GM19025 (cell line): ENCODE measurements at regions not wholly inside any gene's neighbourhood (a gene's known extent, or its start where the extent isn't known, plus 50 kb on each side); places are given as distances from the start of the nearest gene placed in this dataset.
A peak's percentile ranks its signal among the peaks of the same experiment; 100 is the strongest.
"Not testable (repeated sequence)": the region's sequence is repeated elsewhere in the genome, so short reads cannot be mapped to it uniquely, and the experiment has no call there.

Experiments used
- ATAC-seq: cut with Tn5 transposase; IDR thresholded peaks from one replicate; pipeline ENCODE4 v1.9.1; 2021; ENCODE audit warnings: mild to moderate bottlenecking, low read depth, moderate library complexity; ENCODE audit not compliant: unreplicated experiment

DNA sequence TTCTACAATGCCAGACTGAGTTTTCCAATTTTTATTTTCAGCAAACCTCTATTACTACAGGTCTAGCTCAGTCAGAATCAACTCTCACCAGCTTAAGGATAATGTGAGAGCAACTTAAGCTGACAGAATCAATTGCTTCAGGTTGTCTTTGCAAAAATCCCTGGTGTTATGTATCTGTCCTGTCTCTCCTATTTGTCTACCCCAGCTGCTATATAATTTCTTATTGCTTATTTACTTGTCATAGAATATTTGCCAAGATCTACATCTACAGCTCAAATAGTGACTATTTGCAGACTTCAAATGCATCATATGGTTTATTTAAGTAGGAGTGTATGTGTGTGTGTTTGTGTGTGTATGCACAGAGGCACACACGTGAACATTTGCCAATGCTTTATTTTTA is 54.1 kb downstream of the FOXG1 start:
- ATAC-seq = no peak

DNA sequence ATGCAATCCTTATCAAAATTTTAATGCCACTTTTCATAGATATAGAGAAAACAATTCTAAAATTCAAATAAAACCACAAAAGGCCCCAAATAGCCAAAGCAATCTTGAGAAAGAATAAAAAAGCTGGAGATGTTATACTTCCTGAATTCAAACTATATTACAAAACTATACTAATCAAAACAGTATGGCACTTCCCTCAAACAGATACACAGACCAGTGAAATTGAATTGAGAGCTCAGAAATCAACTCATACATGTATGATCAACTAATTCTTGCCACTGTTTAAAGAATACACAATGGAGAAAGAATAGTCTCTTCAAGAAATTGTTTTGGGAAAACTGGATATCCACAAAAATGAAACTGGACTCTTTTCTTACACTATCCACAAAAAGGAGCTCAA is 55.4 kb downstream of the FOXG1 start:
- no peak for ATAC-seq

DNA sequence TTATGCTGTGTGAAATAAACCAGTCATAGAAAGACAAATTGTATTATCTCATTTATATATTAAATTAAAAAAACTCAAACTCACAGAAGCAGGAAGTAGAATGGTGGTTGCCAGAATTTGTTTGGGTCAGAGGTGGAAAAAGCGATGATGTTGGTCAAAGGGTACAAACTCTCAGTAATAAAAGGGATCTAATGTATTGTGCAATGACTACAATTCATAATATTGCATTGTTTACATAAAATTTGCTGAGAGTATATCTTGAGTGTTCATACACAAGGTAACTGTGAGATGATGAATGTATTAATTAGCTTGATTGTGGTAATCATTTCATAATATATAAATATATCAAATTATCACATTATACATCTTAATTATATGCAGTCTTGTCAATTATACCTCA is 56.7 kb downstream of the FOXG1 start:
- ATAC-seq = no peak

DNA sequence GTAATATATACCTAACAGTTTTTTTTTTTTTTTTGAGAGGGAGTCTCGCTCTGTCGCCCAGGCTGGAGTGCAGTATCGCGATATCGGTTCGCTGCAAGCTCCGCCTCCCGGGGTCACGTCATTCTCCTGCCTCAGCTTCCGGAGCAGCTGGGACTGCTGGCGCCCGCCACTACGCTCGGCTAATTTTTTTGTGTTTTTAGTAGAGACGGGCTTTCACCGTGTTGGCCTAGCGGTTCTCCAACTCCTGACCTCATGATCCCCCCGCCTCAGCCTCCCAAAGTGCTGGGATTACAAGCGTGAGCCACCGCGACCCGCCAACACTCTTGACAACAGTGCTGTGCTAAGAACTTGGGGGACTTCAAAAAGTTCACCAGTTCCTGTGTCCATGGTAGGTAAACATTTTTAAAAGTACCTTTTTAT is 63.5 kb downstream of the FOXG1 start:
- no peak for ATAC-seq

DNA sequence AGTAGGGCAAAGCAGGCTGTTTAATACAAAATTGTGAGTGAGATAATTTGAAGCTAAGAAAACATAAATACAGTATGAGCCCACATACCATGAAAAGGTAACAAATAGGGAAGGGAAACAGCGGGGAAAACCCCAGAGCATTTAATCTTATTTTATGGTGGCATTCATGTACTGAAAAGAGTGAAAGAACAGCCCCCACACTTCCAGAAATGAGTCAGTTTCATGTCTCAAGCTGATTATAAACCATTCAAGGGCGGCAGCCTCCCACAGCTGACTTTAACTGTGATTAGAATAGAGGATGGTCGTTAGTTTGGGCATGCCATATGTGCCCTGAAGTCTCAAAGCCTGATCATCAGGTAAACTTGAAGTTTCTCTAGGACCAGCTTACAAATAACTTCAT is 64.5 kb downstream of the FOXG1 start:
- ATAC-seq = peak; percentile 97

DNA sequence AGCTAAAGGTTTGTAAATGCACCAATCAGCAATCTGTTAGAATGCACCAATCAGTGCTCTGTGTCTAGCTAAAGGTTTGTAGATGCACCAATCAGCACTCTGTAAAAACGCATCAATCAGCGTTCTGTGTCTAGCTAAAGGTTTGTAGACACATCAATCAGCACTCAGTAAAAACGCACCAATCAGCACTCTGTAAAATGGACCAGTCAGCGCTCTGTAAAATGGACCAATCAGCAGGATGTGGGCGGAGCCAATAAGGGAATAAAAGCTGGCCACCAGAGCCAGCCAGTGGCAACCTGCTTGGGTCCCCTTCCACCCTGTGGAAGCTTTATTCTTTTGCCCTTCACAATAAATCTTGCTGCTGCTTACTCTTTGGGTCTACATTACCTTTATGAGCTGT is 76.0 kb downstream of the FOXG1 start:
- not testable (repeated sequence) for ATAC-seq

DNA sequence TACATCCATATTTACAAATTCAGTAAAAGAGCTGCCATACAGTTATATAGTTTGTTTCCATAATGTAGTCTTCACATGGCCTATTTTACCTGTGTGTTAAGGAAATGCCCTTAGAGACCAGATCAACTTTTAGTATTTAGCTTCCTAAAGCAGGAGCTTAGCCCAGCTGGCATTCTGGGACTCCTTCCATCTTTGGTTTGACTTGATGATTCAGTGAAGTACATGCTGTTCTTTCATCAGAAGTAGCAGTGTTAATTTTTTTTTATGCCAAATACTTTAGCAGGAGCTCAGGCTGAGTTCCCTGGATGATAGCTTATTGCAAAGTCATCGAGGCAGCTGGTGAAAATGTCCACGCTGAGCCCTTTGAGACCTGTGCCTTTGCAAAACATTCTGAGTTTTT is 101.0 kb downstream of the FOXG1 start:
- ATAC-seq = no peak

DNA sequence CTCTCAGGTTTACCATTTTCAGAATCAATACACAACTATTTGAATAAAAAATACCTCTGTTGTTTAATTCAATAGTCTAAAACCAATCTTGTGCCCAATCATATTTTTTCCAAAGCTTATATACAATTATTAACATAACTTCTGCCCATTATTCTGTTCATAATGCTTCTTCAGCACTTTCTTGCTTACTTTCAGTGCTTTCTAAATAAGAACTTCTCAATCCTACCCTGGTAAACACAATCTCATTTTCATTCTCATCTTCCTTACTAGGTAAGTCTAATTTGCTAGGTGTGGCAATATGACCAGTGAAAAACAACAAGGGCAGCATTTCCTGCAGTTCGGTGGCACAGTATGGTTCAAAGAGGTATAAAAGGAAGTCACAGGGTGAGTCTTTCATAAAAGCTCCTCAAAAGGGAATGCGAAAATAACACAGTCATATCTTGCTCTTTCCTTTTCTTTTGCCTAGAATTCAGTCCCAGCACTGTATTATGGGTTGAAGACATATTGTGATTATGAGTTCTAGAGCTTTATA is 103.5 kb downstream of the FOXG1 start:
- ATAC-seq = no peak

DNA sequence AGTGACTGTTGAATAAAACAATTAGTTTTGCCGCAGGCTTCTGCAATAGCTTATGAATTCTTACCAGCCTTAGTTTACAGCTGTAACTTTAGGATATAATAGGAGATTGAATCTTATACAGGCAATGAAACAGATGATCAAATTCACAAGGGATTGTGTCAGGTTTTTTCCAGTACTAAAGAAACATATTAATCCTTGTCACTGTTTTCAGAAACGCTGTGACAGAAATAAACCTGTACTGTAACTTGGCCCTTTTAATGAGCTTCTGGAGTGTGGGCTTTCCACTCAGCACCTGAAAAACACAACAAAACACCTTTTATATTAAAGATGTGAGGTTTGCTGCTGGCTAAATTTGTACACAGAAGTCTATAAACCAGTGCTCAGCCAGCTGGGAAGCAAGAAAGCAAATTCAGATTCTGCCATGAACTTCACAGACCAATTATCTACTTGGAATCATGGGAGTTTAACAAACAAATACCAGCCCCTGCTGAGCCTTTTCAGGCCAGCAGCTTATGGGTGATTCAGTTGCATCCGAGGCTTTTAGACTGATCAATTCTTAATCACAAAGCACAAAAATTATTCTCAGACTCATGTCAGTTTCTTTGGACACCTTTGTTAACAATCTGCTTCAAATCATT is 109.5 kb downstream of the FOXG1 start:
- ATAC-seq = no peak

DNA sequence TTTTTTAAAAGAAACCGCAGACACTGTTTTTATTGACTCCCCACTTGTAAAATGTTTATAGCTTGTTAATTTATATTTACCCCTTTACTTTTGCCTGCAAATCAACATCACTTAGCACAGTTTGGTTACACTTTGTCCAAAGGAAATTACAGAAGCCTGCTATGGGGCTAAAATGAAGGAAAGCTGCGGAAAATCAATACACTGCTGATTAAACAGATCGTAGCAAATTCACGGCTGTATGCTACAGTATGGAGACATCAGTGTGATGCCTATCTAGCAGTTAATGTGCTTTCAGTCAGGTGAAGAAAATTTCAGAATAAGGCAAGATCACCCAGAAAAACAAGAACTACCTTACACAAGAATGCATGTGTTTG is 110.0 kb downstream of the FOXG1 start:
- no peak for ATAC-seq

DNA sequence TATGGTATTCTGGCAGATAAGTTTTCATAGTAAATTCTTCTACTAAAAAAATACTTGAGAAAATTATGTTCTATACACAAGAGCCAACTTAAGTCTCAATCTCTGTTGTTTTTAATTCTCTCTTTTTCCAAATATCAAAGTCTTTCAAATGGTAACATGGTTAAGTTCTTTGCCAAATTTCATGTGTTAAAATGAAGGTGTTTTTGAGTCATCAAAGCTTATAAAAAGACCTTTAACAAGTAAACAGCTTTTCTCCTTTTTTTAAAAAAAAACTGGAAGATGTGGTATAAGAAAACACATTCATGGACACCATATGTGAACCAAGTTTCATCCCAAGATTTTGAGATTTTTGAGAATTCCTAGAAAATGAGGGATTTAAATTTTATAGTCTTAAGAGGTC is 111.3 kb downstream of the FOXG1 start:
- ATAC-seq = no peak

DNA sequence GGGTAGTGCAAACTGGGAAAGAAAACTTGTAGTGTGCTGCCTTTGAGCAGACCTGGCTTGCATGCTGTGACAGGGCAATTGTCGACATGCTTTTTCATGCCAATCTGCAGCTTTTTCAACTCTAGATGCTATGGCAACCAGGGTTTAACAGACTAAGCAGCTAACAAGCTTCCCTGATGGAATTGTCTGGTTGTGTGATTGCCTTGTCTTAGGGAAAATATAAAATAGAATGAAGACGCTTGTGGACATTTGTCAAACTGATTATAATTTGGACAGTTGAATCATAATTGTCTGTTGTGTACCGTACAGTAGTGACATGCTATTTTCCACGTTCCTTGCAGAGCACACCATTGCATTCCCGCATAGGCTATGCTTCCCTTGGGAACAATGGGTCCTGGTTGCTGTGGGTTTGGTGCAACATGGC is 113.0 kb downstream of the FOXG1 start:
- ATAC-seq = no peak

DNA sequence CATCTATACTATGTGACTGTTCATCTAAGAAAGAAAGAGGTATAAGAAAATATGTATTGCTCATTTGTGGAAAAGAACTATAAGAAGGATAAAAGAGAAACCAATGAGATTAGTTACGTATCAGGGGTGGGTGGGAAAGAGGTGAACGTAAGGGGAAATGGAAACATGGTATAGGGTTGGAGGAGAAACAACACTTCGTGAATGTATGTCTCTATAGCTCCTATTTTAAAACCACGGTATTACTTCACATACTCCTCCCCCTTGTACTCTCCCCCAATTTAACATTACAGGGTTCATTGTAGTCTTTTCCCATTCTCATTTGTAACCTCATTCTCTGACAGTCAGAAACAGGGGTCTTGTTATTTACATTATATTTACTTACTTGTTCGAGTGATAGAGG is 120.4 kb downstream of the FOXG1 start:
- ATAC-seq = no peak

DNA sequence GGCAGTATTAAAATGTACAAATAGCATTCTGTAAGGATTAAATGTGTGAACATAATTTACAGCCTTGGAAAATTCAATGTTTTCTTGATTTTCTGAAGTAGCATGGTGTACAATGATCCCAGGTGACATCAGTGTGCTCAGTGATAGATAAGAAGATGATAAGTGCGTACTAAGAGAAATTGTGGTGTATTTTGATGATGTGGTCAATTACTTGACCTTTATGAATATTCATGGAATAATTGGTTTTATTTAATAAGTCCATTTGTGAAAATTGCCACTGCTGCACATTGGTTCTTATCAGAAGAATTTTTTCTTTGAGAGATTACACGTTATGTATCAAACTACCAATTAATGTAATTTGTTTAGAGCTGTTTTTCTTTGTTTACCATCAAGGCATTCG is 128.8 kb downstream of the FOXG1 start:
- ATAC-seq = no peak

DNA sequence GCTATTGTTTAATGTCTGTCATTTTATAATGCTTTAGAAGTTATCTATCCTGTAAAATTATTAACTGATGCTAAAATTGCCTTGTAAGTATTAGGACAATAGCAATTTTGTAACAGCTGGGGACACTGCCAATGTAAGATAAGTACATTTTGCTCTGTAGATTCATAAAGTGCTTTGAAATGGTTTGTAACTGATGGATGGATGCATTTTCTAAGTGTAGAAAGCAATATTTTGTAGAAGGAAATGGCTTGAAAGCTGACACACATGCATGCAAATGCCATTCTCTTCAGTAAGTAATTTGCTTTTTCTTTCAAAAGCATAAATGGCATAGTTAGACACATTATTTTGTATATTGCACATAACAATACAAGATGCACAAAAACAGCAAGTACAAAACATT is 129.8 kb downstream of the FOXG1 start:
- ATAC-seq = no peak

DNA sequence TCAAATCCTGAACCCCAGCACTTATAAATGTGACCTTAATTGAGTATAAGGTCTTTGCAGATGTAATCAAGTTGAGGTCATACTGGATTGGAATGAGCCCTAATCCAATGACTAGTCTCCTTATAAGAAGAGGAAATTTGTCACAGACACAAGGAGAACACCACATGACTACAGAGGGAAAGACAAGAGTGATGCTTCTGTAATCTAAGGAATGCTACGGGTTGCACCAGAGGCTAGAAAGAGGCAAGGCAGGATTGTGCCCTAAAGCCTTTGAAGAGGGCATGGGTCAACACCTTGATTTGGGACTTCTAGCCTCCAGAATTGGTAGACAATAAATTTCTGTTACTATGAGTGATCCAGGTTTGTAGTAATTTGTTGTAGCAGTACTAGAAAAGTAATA is 135.0 kb downstream of the FOXG1 start:
- ATAC-seq = no peak

DNA sequence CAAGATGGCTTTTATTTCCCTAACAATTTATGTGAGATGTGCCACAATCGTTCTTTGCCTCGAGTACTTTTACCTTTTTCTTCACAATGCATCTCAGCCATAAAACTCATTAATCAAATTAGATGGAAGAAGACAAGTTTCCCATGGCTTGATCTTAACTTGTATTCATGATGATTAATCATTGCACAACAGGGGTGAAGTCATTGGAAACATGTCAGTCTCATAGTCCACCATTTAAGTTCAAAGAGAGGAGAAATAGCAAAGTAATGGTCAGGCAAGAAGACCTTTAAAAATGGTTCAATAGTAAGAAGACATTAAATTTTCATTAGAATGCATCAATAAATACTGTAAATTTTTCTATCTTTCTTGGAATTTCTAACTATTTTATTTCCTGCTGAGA is 136.3 kb downstream of the FOXG1 start:
- ATAC-seq = no peak

DNA sequence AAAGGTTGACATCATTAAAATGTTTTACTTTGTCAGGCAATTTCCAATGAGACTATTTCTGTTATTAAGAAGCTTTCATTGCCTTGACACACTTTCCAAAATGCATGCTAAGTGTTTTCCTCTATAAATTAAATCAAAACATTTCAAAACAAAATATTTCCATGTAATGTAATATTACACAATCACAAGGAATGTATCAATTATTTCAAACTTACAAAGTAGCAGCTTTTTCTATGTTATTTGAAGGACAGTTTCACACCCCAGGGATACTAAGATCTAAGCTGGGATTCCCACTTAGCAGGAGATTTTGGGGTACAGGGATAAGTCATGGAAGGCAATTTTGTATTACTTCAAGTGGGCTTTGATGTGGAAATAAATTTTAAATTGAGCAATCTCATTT is 144.9 kb downstream of the FOXG1 start:
- no peak for ATAC-seq

DNA sequence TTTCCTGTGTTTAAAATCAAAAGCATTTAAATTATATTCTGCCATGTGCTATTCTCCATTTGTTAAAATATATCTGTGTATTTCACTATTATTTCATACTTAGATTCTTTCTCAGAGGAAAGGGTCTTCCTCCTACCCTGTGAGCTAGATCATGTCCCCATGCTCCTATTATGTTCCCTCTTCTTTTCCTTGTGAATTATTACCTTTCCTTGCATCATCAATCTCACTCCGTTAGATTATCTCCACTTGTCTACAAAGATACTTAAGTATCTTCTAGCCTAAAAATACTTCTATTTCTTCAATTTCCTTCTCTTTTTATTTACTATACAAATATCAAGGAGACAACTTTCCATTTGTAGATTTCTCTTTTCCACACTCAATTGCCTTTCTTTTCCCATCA is 146.5 kb downstream of the FOXG1 start:
- no peak for ATAC-seq

DNA sequence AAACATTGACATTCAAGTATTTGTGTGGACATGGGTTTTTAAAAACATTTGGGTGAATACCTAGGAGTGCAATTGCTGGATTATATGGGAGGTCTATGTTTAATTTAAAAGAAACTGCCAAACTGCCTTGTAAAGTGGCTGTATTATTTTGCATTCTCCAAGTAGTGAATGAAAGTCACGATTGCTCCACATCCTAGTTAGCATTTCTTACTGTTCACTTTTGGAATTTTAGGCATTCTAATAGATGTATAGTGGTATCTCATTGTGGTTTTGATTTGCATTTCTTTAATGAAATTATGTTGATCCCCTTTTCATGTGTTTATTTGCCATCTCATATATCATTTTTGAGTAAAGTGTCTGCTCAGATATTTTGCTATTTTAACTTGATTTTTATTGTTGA is 159.5 kb downstream of the FOXG1 start:
- ATAC-seq = no peak

DNA sequence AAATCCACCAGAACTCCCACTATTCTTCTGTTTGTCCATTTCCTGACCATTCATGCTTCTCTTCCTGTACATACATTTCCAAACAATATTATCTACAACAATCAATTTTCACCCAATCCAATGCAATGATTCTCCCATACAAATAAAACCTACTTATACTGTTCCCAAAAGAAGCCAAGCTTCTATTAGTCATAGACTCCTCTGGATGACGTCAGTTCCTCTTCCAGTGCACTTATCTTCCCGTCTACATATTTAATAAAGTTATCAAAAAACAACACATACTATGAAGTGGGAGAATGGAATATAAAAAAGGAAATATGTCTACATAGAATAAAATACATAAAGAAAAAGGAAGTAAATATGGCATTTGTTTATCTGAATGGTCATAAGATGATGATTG is 165.4 kb downstream of the FOXG1 start:
- no peak for ATAC-seq

DNA sequence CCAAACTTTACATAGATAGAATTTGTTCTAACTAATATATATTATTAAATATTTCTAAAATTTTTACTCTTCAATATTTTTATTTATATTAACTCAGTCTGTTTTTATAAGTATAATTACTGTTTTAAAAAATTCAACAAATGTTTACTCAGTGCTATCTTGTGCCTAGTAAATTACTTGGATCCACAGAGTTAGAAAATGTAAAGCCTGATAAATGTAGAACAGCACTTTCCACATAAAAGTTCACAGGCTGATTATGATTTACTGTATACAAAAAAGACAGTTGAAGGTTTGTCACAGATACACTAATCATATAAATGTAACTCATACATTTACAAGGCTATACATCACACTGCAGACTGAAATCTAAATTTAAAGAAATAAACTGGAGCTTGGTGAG is 170.0 kb downstream of the FOXG1 start:
- no peak for ATAC-seq

DNA sequence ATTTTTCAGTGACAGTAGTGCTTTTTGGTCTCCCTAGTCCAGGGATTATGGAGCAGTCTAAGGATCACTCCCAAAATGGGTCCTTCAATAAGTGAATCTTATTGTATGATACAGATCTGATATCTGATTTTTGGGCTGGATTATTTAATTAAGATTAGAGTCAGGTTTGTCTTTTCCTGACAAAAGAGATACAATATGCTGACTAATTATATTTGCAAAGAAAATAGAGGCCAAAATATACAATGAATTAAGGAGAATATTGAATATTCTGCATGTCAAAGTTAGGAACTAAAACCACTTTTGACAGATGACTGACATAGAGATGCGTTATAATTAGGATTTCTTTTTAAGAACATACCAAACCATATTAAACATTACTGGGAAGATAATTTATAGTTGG is 175.2 kb downstream of the FOXG1 start:
- ATAC-seq = no peak
